OCI-LY7 (cell line): ENCODE measurements at regions not wholly inside any gene's neighbourhood (a gene's known extent, or its start where the extent isn't known, plus 50 kb on each side); places are given as distances from the start of the nearest gene placed in this dataset.

Experiments used
- BruUV-seq: library from RNA; stranded (reverse); fragments of 400-500 nt; replicated peaks from 2 replicates; lab custom pipeline; 2021; lab: Mats Ljungman, UMichigan
- CTCF ChIA-PET: fragments of 300-600 bp; sonication (Branson Sonifier 250); formaldehyde crosslinking; loops from one replicate; lab custom pipeline; 2022; ENCODE audit warnings: antibody characterized with exemption; ENCODE audit not compliant: unreplicated experiment; lab: Charles Lee
- POLR2A ChIA-PET: fragments of 300-600 bp; sonication (Branson Sonifier 250); formaldehyde crosslinking; loops from one replicate; lab custom pipeline; 2022; ENCODE audit warnings: antibody characterized with exemption; lab: Charles Lee
- DNase-seq: peaks from one replicate; pipeline ENCODE4 v3.0.0-alpha.2; 2015; ENCODE audit warnings: low spot score
- H2AFZ ChIP-seq: fragments of 200-600 bp; sonication (generic), shearing (Covaris generic); 2 replicates; pipeline ENCODE4 v1.6.1; 2014; ENCODE audit warnings: mild to moderate bottlenecking, antibody characterized with exemption, low read length, moderate library complexity
- H3K27ac ChIP-seq: fragments of 200-600 bp; sonication (generic); 2 replicates; pipeline ENCODE4 v1.5.1; 2014; ENCODE audit warnings: mixed run types, low read depth, mild to moderate bottlenecking, moderate library complexity, low read length, inconsistent platforms; ENCODE audit not compliant: poor library complexity, severe bottlenecking
- H3K36me3 ChIP-seq: fragments of 200-600 bp; sonication (generic); 2 replicates; pipeline ENCODE4 v1.6.1; 2014; ENCODE audit warnings: mild to moderate bottlenecking, antibody characterized with exemption, low read length, moderate library complexity, mixed read lengths; ENCODE audit not compliant: insufficient read depth
- H3K4me1 ChIP-seq: fragments of 200-600 bp; sonication (generic); 2 replicates; pipeline ENCODE4 v1.5.1; 2014; ENCODE audit warnings: mild to moderate bottlenecking, low read length; ENCODE audit not compliant: insufficient read depth, poor library complexity, severe bottlenecking
- H3K4me2 ChIP-seq: fragments of 200-600 bp; sonication (generic); 2 replicates; pipeline ENCODE4 v1.6.1; 2014; ENCODE audit warnings: mild to moderate bottlenecking, low read length
- H3K4me3 ChIP-seq: fragments of 200-600 bp; sonication (generic); 2 replicates; pipeline ENCODE4 v1.5.1; 2014; ENCODE audit warnings: mild to moderate bottlenecking, low read depth, low read length; ENCODE audit not compliant: poor library complexity, severe bottlenecking
- H3K79me2 ChIP-seq: fragments of 200-600 bp; sonication (generic); 2 replicates; pipeline ENCODE4 v1.6.1; 2016; ENCODE audit warnings: low read depth, mild to moderate bottlenecking, low read length, moderate library complexity, mixed read lengths; ENCODE audit not compliant: insufficient read depth
- H3K9me2 ChIP-seq: fragments of 200-600 bp; sonication (generic); 2 replicates; pipeline ENCODE4 v1.6.1; 2016; ENCODE audit warnings: mild to moderate bottlenecking, low read length, mixed read lengths; ENCODE audit not compliant: insufficient read depth
- H3K9me3 ChIP-seq: fragments of 200-600 bp; sonication (generic); 2 replicates; pipeline ENCODE4 v1.6.1; 2014; ENCODE audit warnings: mild to moderate bottlenecking, mixed run types, low read length, mixed read lengths
- H4K20me1 ChIP-seq: fragments of 200-600 bp; sonication (generic); 2 replicates; pipeline ENCODE4 v1.6.1; 2014; ENCODE audit warnings: mild to moderate bottlenecking, antibody characterized with exemption, low read length, moderate library complexity, mixed read lengths; ENCODE audit not compliant: insufficient read depth
- CTCF ChIP-seq: fragments of 200-600 bp; sonication (generic); conservative IDR thresholded peaks from 2 replicates; pipeline ENCODE4 v1.5.1; 2014; ENCODE audit warnings: mild to moderate bottlenecking, antibody characterized with exemption, low read length, moderate library complexity, mixed read lengths
- EZH2phosphoT487 ChIP-seq: fragments of 200-600 bp; sonication (generic); IDR thresholded peaks from 2 replicates; pipeline ENCODE4 v1.6.1; 2018; ENCODE audit warnings: low read depth, borderline replicate concordance, mild to moderate bottlenecking, mixed run types, antibody characterized with exemption, low read length, moderate library complexity, mixed read lengths
- intact Hi-C: fragments of 100-400 bp; cut with micrococcal nuclease; formaldehyde crosslinking; loops from one replicate; pipeline ENCODE4 v1.10.0; 2022; ENCODE audit not compliant: unreplicated experiment

- DNase-seq = no peak
These were observed 83.3 kb downstream of the TMCO5A start for GRCh38 chr15:38017721-38018120.

GRCh38 chr15:38019066-38019465, 84.6 kb downstream of the TMCO5A start:
- H3K27ac ChIP-seq = no peak overlapping the region
- H4K20me1 ChIP-seq = no peaks in the 10 kb centered on the region
- H3K4me1 ChIP-seq = peaks cover 1% of the 10 kb centered on the region
- POLR2A ChIA-PET = no interaction called here
- no peaks in the 10 kb centered on the region for H3K79me2 ChIP-seq
- no peak overlapping the region for H2AFZ ChIP-seq
- no peaks in the 10 kb centered on the region for H3K9me2 ChIP-seq
- BruUV-seq = no TSS peak
- no peak for TF ChIP-seq CTCF
- no peak for TF ChIP-seq EZH2phosphoT487
- H3K9me3 ChIP-seq = no peaks in the 10 kb centered on the region
- H3K4me3 ChIP-seq = no peak overlapping the region
- H3K4me2 ChIP-seq = no peak overlapping the region
- CTCF ChIA-PET = no interaction called here
- intact Hi-C loops = no loop called here
- no peak for DNase-seq
- no peaks in the 10 kb centered on the region for H3K36me3 ChIP-seq

More at GRCh38 chr15:38017721-38018120, 83.3 kb downstream of the TMCO5A start:
- BruUV-seq = no TSS peak
- ChIA-PET CTCF (no interaction called here), POLR2A (interaction anchor here (0.5 kb wide), 1 partner anchor 219 kb away, joined by 3 read pairs; no protein-coding TSS in a partner anchor)
- Histone ChIP-seq H3K4me3 (no peak overlapping the region), H3K9me2 (no peaks in the 10 kb centered on the region), H3K79me2 (no peaks in the 10 kb centered on the region), H3K9me3 (no peaks in the 10 kb centered on the region), H3K4me1 (no peaks in the 10 kb centered on the region), H3K36me3 (no peaks in the 10 kb centered on the region), H4K20me1 (no peaks in the 10 kb centered on the region), H3K27ac (no peak overlapping the region), H2AFZ (no peak overlapping the region), H3K4me2 (no peak overlapping the region)
- intact Hi-C loops = no loop called here
- TF ChIP-seq CTCF (no peak), EZH2phosphoT487 (no peak)

- no peak overlapping the region for H2AFZ ChIP-seq
- H3K4me1 ChIP-seq = peaks cover 10% of the 10 kb centered on the region
- H4K20me1 ChIP-seq = no peaks in the 10 kb centered on the region
- H3K4me2 ChIP-seq = no peak overlapping the region
- H3K79me2 ChIP-seq = no peaks in the 10 kb centered on the region
- intact Hi-C loops = no loop called here
- no TSS peak for BruUV-seq
- ChIA-PET POLR2A (interaction anchor here (0.7 to 1.1 kb wide), 4 partner anchors 10 to 391 kb away, joined by 3 to 5 read pairs (median 4); no protein-coding TSS in a partner anchor), CTCF (no interaction called here)
- no peak for TF ChIP-seq CTCF
- no peak for TF ChIP-seq EZH2phosphoT487
- no peak overlapping the region for H3K4me3 ChIP-seq
- peak; percentile 19 for DNase-seq
- H3K27ac ChIP-seq = no peak overlapping the region
- no peaks in the 10 kb centered on the region for H3K9me3 ChIP-seq
- no peaks in the 10 kb centered on the region for H3K9me2 ChIP-seq
- H3K36me3 ChIP-seq = no peaks in the 10 kb centered on the region
These were observed 86.8 kb downstream of the TMCO5A start for GRCh38 chr15:38021259-38021658.
